Panc1 (cell line): ENCODE measurements at regions not wholly inside any gene's neighbourhood (a gene's known extent, or its start where the extent isn't known, plus 50 kb on each side); places are given as distances from the start of the nearest gene placed in this dataset.

ENCODE experiments used
- POLR2AphosphoS5 ChIP-seq: IDR thresholded peaks from 2 replicates; pipeline ENCODE4 v1.6.1; 2012; ENCODE audit warnings: mild to moderate bottlenecking, low read depth, low read length, moderate library complexity
- SIN3A ChIP-seq: IDR thresholded peaks from 2 replicates; pipeline ENCODE4 v1.6.1; 2012; ENCODE audit warnings: low read depth, mild to moderate bottlenecking, low read length, moderate library complexity, borderline replicate concordance; ENCODE audit not compliant: insufficient read depth
- TF ChIP-seq, protein P1 (sequence below): fragments of 450-650 bp; IDR thresholded peaks from 2 replicates; pipeline ENCODE4 v1.5.1; 2017; ENCODE audit warnings: mild to moderate bottlenecking

DNA sequence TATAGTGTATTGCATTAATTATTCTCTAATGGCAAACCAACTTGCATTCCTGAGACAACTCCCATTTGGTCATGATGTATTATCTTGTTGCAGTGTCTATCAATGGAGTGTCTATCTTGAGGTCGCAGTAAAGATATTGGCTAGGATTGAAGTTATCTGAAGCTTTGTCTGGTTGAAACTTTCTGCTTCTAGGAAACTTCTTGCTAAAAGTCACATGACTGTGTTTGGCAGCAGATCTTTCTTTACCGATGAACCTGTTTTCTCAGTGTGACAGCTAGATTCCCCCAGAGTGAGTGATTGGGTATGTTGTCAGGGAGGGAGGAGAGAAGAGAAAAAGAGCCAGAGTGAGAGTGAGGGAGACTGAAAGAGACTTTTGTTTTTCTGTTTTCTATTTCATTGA, 119.6 kb downstream of the QPCT start:
- TF ChIP-seq, protein P1, sequence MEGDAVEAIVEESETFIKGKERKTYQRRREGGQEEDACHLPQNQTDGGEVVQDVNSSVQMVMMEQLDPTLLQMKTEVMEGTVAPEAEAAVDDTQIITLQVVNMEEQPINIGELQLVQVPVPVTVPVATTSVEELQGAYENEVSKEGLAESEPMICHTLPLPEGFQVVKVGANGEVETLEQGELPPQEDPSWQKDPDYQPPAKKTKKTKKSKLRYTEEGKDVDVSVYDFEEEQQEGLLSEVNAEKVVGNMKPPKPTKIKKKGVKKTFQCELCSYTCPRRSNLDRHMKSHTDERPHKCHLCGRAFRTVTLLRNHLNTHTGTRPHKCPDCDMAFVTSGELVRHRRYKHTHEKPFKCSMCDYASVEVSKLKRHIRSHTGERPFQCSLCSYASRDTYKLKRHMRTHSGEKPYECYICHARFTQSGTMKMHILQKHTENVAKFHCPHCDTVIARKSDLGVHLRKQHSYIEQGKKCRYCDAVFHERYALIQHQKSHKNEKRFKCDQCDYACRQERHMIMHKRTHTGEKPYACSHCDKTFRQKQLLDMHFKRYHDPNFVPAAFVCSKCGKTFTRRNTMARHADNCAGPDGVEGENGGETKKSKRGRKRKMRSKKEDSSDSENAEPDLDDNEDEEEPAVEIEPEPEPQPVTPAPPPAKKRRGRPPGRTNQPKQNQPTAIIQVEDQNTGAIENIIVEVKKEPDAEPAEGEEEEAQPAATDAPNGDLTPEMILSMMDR = no peak
- TF ChIP-seq POLR2AphosphoS5 (no peak), SIN3A (no peak)
